Esophagus squamous epithelium (tissue), 5 donors: ENCODE measurements at regions not wholly inside any gene's neighbourhood (a gene's known extent, or its start where the extent isn't known, plus 50 kb on each side); places are given as distances from the start of the nearest gene placed in this dataset.

Experiments used
- DNase-seq: peaks from one replicate; lab custom pipeline; 2025; lab: John Stamatoyannopoulos, UW
- H3K27ac ChIP-seq, 4 donors: fragments of 200-600 bp; sonication (generic); one replicate each; pipeline ENCODE4 v1.5.1; 2016 to 2019; ENCODE audit warnings: mild to moderate bottlenecking in 1 of 4
- H3K27me3 ChIP-seq, 4 donors: fragments of 200-600 bp; sonication (generic); 1 replicate in 3 of 4; 2 replicates in 1 of 4; pipeline versions ENCODE4 v1.5.1 to v1.6.0; 2017 to 2021; ENCODE audit warnings: antibody characterized with exemption in 1 of 4
- H3K36me3 ChIP-seq, 3 donors: fragments of 200-600 bp; sonication (generic); one replicate each; pipeline ENCODE4 v1.5.1; 2016 to 2019
- H3K4me1 ChIP-seq, 3 donors: fragments of 200-600 bp; sonication (generic); one replicate each; pipeline ENCODE4 v1.5.1; 2017 to 2019
- H3K4me3 ChIP-seq, 4 donors: fragments of 200-600 bp; sonication (generic); 1 replicate in 3 of 4; 2 replicates in 1 of 4; pipeline ENCODE4 v1.5.1; 2016 to 2019; ENCODE audit warnings: mild to moderate bottlenecking in 2 of 4, moderate library complexity in 1 of 4
- H3K9me3 ChIP-seq, 3 donors: fragments of 200-600 bp; sonication (generic); one replicate each; pipeline ENCODE4 v1.5.1; 2016 to 2019
- CTCF ChIP-seq, 6 experiments: fragments of 450-650 bp in 4 of 6; fragments of 200-600 bp in 2 of 6; sonication (generic) in 2 of 6; IDR thresholded peaks; one replicate each; pipeline ENCODE4 v1.5.1; 2016 to 2019; ENCODE audit warnings: antibody characterized with exemption in 6 of 6, mild to moderate bottlenecking in 4 of 6, moderate library complexity in 4 of 6
- POLR2A ChIP-seq, 4 donors: fragments of 450-650 bp; IDR thresholded peaks; one replicate each; pipeline ENCODE4 v1.6.1; 2017; ENCODE audit warnings: antibody characterized with exemption in 4 of 4, mild to moderate bottlenecking in 4 of 4, moderate library complexity in 3 of 4
- WGBS, 2 donors: methylation state at CpG; one replicate each; pipeline ENCODE4 v1.1.5; 2018; 5-methylcytosine and 5-hydroxymethylcytosine counted together
- intact Hi-C: fragments of 100-400 bp; cut with DNase I; formaldehyde crosslinking; loops from one replicate; pipeline ENCODE4 v1.15.0; 2022
- donor health status: DM: yes; HTN: yes; CAD: no.

GRCh38 chr3:54014067-54014466 is 108.3 kb upstream of the CACNA2D3 start:
- no peak overlapping the region for H3K4me3 ChIP-seq

GRCh38 chr3:54008744-54009143 is 113.6 kb upstream of the CACNA2D3 start:
- Histone ChIP-seq H3K36me3 (no peaks in the 10 kb centered on the region), H3K4me3 (no peak overlapping the region), H3K27ac (no peak overlapping the region), H3K27me3 (no peaks in the 10 kb centered on the region), H3K4me1 (no peaks in the 10 kb centered on the region), H3K9me3 (no peaks in the 10 kb centered on the region)
- intact Hi-C loops = no loop called here
- TF ChIP-seq POLR2A (IDR thresholded peaks at IDR 0.05) (no peak), CTCF (IDR thresholded peaks at IDR 0.05) (no peak)
- no peak for DNase-seq
- WGBS, 2 donors = 67 to 75% methylated on average over 1 to 2 of the region's 2 CpGs

More at GRCh38 chr3:54014067-54014466, 108.3 kb upstream of the CACNA2D3 start:
- Histone ChIP-seq H3K9me3 (peaks cover 0 to 8% (median 7%) of the 10 kb centered on the region in 3 donors), H3K27ac (no peak overlapping the region), H3K27me3 (no peaks in the 10 kb centered on the region), H3K36me3 (no peaks in the 10 kb centered on the region), H3K4me1 (no peaks in the 10 kb centered on the region)
- DNase-seq = no peak
- TF ChIP-seq POLR2A (IDR thresholded peaks at IDR 0.05) (no peak), CTCF (IDR thresholded peaks at IDR 0.05) (no peak)
- intact Hi-C loops = no loop called here
- WGBS, 2 donors = 50 to 58% methylated on average over 3 of the region's 3 CpGs

- no peaks in the 10 kb centered on the region for H3K27me3 ChIP-seq
- intact Hi-C loops = no loop called here
- no peak overlapping the region for H3K27ac ChIP-seq
- H3K9me3 ChIP-seq = no peaks in the 10 kb centered on the region
- H3K4me1 ChIP-seq = no peaks in the 10 kb centered on the region
- no peaks in the 10 kb centered on the region for H3K36me3 ChIP-seq
- H3K4me3 ChIP-seq = no peak overlapping the region
- DNase-seq = no peak
- WGBS, 2 donors = 57 to 61% methylated on average over 6 of the region's 6 CpGs
- TF ChIP-seq POLR2A (IDR thresholded peaks at IDR 0.05) = no peak
- TF ChIP-seq CTCF (IDR thresholded peaks at IDR 0.05) = no peak
These were observed 114.3 kb upstream of the CACNA2D3 start for GRCh38 chr3:54008099-54008498.

- no peaks in the 10 kb centered on the region for H3K9me3 ChIP-seq
- H3K27me3 ChIP-seq = no peaks in the 10 kb centered on the region
- no peaks in the 10 kb centered on the region for H3K4me1 ChIP-seq
- H3K36me3 ChIP-seq = no peaks in the 10 kb centered on the region
- intact Hi-C loops = no loop called here
- TF ChIP-seq CTCF (IDR thresholded peaks at IDR 0.05) = no peak
- TF ChIP-seq POLR2A (IDR thresholded peaks at IDR 0.05) = no peak
- 63 to 67% methylated on average over 5 of the region's 5 CpGs for WGBS, 2 donors
- no peak for DNase-seq
- no peak overlapping the region for H3K27ac ChIP-seq
- H3K4me3 ChIP-seq = no peak overlapping the region
These were observed 112.7 kb upstream of the SELENOK start for GRCh38 chr3:54004335-54004734.

GRCh38 chr3:54003136-54003535 is 111.5 kb upstream of the SELENOK start:
- H3K27me3 ChIP-seq = no peaks in the 10 kb centered on the region
- intact Hi-C loops = no loop called here
- no peak for DNase-seq
- no peaks in the 10 kb centered on the region for H3K36me3 ChIP-seq
- no peak overlapping the region for H3K4me3 ChIP-seq
- H3K27ac ChIP-seq = no peak overlapping the region
- no peaks in the 10 kb centered on the region for H3K9me3 ChIP-seq
- WGBS, 2 donors = 75 to 79% methylated on average over 9 of the region's 9 CpGs
- H3K4me1 ChIP-seq = no peaks in the 10 kb centered on the region
- TF ChIP-seq POLR2A (IDR thresholded peaks at IDR 0.05) (no peak), CTCF (IDR thresholded peaks at IDR 0.05) (no peak)
